Ecto neural progenitor cell (in vitro differentiated cells): ENCODE measurements at regions not wholly inside any gene's neighbourhood (a gene's known extent, or its start where the extent isn't known, plus 50 kb on each side); places are given as distances from the start of the nearest gene placed in this dataset.

Source experiments
- DNase-seq: peaks from one replicate; pipeline ENCODE4 v3.0.0-alpha.2; 2018; ENCODE audit warnings: low spot score

DNA sequence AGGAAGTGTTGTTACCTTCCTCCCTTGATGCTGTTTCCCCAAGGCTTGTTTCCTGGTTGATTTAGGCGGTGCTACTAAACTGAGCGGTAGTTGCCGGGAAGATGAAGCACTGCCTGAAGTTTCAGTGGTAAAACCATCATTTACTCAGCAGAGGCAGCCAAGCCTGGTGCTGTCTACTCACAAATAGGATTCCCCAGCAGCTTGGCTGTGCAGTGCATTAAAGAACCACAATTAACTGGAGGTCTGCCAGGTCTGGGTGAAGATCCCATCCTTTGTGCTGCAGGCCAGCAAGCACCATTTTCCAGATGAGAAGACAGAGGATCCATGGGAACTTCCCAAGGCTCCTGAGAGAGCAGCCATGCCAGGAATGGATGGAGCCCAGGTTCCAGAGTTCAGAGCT, 231.9 kb upstream of the E2F8 start:
- no peak for DNase-seq

DNA sequence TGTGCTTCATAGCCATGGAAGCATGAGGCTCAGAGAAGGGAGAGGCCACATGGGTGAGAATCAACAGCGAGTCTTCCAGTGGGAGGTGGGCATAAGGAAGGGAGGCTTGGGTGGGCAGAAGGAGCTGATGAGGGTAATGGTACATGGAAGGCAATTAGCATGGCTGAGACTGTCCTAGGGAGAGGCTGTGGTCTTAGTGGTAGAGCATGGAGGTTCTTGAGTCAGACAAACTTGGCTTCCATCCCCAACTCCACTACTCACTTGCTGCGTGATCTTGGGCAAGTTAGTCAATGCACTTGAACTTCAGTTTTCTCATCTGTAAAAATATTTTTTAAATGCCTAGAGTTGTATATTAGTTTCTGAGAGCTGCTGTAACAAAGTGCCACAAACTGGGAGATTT, 227.2 kb upstream of the E2F8 start:
- no peak for DNase-seq

GRCh38 chr11:19466314-19466713, 225.6 kb upstream of the E2F8 start:
- no peak for DNase-seq

DNA sequence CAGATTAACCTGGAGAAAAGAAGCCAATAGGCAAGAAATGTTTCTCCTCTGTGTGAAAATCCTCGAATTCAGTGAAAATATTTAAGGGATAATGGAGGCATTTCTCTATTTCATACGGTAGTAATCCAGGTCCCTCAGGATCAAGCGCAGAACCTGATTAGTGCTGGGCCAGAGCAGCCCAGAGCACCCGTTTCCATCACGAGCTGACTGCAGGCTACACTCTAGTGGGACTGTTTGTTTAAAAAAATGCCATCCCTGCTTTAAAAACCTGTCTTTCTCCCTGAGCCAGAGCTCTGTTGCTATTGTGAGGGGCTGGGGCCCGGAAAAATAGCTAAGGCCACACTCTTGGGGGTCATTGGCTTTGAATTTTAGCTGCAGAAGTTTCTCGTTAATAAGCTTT, 223.2 kb upstream of the E2F8 start:
- no peak for DNase-seq

- no peak for DNase-seq
Observed at GRCh38 chr11:19460718-19461405, 220.1 kb upstream of the E2F8 start.

GRCh38 chr11:19459240-19459639, 218.5 kb upstream of the E2F8 start:
- no peak for DNase-seq

GRCh38 chr11:19458721-19459120, 218.0 kb upstream of the E2F8 start:
- DNase-seq, result no peak

DNA sequence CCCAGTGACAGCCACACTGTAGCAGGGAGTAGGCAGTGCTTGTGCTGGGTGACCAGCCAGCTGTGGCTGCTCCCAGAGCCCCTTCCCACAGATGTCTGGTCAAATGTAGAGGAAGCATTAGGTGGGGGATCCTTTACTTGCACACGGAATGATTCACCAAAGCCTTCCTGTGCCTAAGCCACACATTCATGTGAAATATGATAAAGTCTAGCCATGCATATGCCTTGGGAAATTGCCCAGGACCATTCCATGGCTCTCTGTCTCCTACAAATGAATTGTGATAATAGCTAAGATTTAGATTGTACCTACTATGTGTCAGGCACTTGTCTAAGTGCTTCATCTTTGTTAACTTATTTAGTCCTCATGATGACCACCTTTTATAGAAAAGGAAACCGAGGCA, 217.5 kb upstream of the E2F8 start:
- DNase-seq, result no peak

GRCh38 chr11:19455731-19456130, 215.0 kb upstream of the E2F8 start:
- DNase-seq, result peak; percentile 62

DNA sequence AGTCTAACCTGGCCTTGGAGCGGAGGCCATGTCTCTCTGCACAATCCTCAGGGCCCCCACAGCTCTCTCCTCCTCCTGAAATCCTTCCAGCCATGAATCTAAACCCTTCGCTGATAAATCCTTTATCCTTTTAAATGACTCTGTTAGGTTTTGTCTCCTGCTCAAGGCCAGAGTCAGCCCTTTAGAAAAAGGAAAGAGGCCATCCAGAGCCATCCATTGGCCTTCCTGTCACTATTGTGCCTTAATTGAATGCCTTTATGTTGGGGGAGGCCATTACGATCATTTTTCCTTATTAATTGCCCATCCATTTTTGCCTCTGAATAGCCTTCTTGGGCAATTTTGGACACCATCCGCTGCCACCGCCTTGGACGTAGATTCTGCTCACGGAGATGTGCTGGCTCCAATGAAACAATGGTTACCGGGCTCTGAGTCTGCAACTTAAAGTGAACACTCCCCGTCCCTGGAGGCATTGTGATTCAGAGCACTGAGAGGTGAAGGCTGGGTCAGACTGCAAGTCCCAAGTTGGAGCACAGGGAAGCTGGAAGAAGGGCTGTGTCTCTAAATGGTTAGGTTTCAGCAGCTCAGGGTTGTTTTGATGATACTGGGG, 213.0 kb upstream of the E2F8 start:
- no peak for DNase-seq

GRCh38 chr11:19451609-19452008, 210.9 kb upstream of the E2F8 start:
- no peak for DNase-seq

- no peak for DNase-seq
Observed at GRCh38 chr11:19450282-19450681, 209.5 kb upstream of the E2F8 start.

GRCh38 chr11:19448651-19449050, 207.9 kb upstream of the E2F8 start:
- no peak for DNase-seq

DNA sequence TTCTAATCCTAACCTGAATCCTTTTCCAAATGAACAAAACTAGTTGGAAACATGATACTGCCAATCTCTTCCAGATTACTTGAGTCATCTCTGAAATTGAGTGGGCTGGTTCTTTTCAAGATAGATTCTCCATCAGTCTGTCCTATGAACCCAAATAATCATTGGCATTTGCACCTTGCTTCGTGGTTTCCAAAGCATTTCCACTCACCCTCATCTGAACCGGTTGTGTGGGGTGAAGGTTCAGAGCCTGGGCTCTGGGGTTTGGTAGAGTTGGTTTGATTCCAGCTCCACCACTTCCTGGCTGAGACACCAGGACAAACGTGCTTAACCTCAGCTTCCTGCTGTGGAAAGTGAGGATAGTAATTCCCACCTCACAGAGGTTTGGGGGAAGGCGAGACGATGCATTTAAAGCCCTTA, 206.4 kb upstream of the E2F8 start:
- DNase-seq, result no peak

DNA sequence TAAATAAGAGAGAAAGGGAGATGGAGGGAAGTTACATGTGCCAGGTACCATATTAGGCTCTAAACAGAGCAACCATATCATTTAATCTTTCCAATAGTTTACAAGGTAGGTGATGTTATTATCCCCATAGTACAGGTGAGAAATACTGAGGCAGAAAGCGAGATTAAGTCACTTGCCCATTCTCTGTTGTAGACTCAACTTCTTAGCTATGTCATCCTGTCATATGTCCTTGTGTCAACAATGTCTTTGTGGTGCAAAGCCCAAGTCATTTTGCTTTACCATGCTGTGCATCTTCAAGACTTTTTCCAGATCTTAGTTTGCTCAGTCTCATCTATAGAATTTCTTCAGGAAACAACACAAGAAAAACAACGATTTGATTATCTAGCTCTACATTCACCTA, 205.0 kb upstream of the E2F8 start:
- no peak for DNase-seq

DNA sequence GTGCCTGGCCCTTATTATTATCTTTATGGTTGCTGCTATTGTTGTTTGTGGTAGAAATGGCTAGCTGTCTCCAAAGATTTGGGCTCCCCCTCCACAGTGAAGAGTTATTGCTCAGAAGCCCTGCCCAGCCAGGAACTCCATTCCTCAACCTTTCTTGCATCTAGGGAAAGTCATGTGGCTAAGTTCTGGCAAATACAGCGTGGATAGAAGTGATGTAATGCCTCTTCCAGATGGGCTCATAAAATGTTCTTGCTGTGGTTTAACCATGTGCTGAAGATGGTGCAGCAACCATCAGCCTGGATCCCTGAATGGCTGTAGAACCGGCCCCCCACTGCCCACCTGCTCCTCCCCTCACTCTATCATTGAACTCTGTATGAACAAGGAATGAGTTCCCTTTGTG, 203.5 kb upstream of the E2F8 start:
- DNase-seq, result no peak

- DNase-seq, result no peak
Observed at GRCh38 chr11:19442554-19442910, 201.8 kb upstream of the E2F8 start.

- DNase-seq, result no peak
Observed at GRCh38 chr11:19441752-19442553, 201.2 kb upstream of the E2F8 start.

- DNase-seq, result no peak
Observed at GRCh38 chr11:19441288-19441687, 200.5 kb upstream of the E2F8 start.

- no peak for DNase-seq
Observed at GRCh38 chr11:19437760-19438159, 197.0 kb upstream of the E2F8 start.

DNA sequence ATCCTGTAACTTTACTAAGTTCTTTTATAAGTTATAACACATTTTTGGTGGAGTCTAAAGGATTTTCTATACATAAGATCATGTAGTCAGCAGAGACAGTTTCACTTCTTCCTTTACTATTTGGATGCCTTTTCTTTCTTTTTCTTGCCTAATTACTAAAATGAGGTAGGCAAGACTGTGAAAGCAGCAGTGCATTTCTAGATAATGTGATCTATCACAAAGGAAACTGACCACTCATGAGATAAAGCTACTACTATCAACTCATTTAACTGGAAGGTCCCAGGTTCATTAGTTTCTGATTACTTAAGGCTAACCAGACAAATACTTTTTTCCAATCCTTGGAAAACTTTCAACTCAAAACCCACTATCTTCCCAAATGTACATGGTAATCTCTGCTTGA, 196.2 kb upstream of the E2F8 start:
- no peak for DNase-seq

GRCh38 chr11:19435306-19435989, 194.7 kb upstream of the E2F8 start:
- no peak for DNase-seq

DNA sequence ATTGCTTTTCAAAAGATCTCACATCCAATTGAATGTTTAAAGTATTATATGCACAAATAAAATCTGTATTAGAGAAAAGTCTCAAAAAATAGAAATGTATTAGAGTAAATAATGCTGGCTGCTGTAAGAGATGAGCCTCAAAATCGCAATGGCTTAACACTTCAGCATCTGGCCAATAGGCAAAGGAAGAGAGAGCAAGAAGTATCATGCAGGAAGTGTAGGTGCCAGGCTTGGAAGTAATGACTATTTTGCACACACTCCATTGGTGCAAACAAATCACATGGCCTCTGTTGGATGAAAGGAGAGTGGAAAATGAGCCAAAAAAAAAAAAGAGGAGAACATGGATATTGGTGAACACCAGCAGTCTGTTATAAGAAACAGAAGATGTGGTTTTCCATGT, 193.0 kb upstream of the E2F8 start:
- no peak for DNase-seq
